GM12891 (cell line): ENCODE measurements at regions not wholly inside any gene's neighbourhood (a gene's known extent, or its start where the extent isn't known, plus 50 kb on each side); places are given as distances from the start of the nearest gene placed in this dataset.

Experiments
- PAX5 ChIP-seq: IDR thresholded peaks from 2 replicates; pipeline ENCODE4 v1.6.1; 2011; ENCODE audit warnings: low read length, moderate library complexity, mild to moderate bottlenecking; ENCODE audit not compliant: insufficient read depth, severe bottlenecking
- POLR2A ChIP-seq: IDR thresholded peaks from 2 replicates; pipeline ENCODE4 v1.6.1; 2011; ENCODE audit warnings: low read depth, low read length, control low read depth
- POLR2AphosphoS5 ChIP-seq: IDR thresholded peaks from 2 replicates; pipeline ENCODE4 v1.6.1; 2011; ENCODE audit warnings: low read depth, low read length, control low read depth
- POU2F2 ChIP-seq: IDR thresholded peaks from 2 replicates; pipeline ENCODE4 v1.6.1; 2011; ENCODE audit warnings: low read depth, mild to moderate bottlenecking, control low read depth, low read length, moderate library complexity
- SPI1 ChIP-seq: IDR thresholded peaks from 2 replicates; pipeline ENCODE4 v1.6.1; 2011; ENCODE audit warnings: low read depth, low read length, control low read depth
- TAF1 ChIP-seq: IDR thresholded peaks from 2 replicates; pipeline ENCODE4 v1.6.1; 2011; ENCODE audit warnings: low read depth, low read length, control low read depth

DNA sequence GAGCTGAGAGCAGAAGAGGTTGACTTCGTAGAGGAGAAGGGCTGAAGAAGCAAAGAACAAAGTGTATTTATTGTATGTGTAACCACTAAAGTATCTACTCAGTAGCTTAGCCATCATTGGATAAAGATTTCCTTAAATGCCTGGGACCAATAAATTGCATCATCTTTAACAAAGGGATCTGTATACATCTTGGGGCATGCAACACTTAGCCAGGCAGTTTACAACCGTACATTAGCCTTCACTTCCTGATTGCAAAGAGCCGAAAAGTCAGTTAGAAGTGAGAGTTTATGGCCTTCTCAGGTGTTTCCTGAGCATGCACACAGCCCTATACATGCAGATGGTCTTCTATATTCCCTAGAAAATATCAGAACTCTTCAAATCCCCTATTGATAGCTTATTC lies 68.0 kb upstream of the MAGED1 start:
- no peak for TF ChIP-seq POLR2A
- no peak for TF ChIP-seq TAF1
- no peak for TF ChIP-seq SPI1
- no peak for TF ChIP-seq POLR2AphosphoS5
- TF ChIP-seq PAX5 = no peak
- TF ChIP-seq POU2F2 = no peak
